Dedifferentiated amniotic fluid mesenchymal stem cell (primary cell): ENCODE measurements at regions not wholly inside any gene's neighbourhood (a gene's known extent, or its start where the extent isn't known, plus 50 kb on each side); places are given as distances from the start of the nearest gene placed in this dataset.
"Not testable (repeated sequence)": the region's sequence is repeated elsewhere in the genome, so short reads cannot be mapped to it uniquely, and the experiment has no call there.

Experiments
- DNase-seq: peaks from one replicate; pipeline ENCODE4 v3.0.0-alpha.2; 2016; ENCODE audit errors: extremely low spot score

GRCh38 chr15:79538527-79538926 lies 106.4 kb downstream of the MINAR1 start:
- DNase-seq: no peak

- no peak for DNase-seq
Observed at GRCh38 chr15:79539401-79539800, 107.3 kb downstream of the MINAR1 start.

GRCh38 chr15:79540551-79540950 lies 108.4 kb downstream of the MINAR1 start:
- no peak for DNase-seq

- no peak for DNase-seq
Observed at GRCh38 chr15:79541196-79541595, 109.1 kb downstream of the MINAR1 start.

GRCh38 chr15:79543097-79543496 lies 111.0 kb downstream of the MINAR1 start:
- DNase-seq: no peak

- no peak for DNase-seq
Observed at GRCh38 chr15:79549196-79549595, 117.1 kb downstream of the MINAR1 start.

GRCh38 chr15:79560384-79560783 lies 128.2 kb downstream of the MINAR1 start:
- no peak for DNase-seq

GRCh38 chr15:79561982-79562381 lies 129.8 kb downstream of the MINAR1 start:
- no peak for DNase-seq

GRCh38 chr15:79562403-79562815 lies 130.3 kb downstream of the MINAR1 start:
- no peak for DNase-seq

- no peak for DNase-seq
Observed at GRCh38 chr15:79562899-79563298, 130.8 kb downstream of the MINAR1 start.

- DNase-seq: no peak
Observed at GRCh38 chr15:79570004-79570403, 137.9 kb downstream of the MINAR1 start.

GRCh38 chr15:79572691-79573404 lies 140.7 kb downstream of the MINAR1 start:
- DNase-seq: no peak

- DNase-seq: not testable (repeated sequence)
Observed at GRCh38 chr15:79574431-79575273, 142.5 kb downstream of the MINAR1 start.

GRCh38 chr15:79582650-79583049 lies 150.5 kb downstream of the MINAR1 start:
- DNase-seq: no peak

- DNase-seq: no peak
Observed at GRCh38 chr15:79592126-79592525, 160.0 kb downstream of the MINAR1 start.

GRCh38 chr15:79593119-79593869 lies 161.2 kb downstream of the MINAR1 start:
- no peak for DNase-seq

- DNase-seq: no peak
Observed at GRCh38 chr15:79595306-79595705, 163.2 kb downstream of the MINAR1 start.

GRCh38 chr15:79595995-79596622 lies 164.0 kb downstream of the MINAR1 start:
- no peak for DNase-seq

- DNase-seq: no peak
Observed at GRCh38 chr15:79598639-79599038, 166.5 kb downstream of the MINAR1 start.

- DNase-seq: no peak
Observed at GRCh38 chr15:79601405-79602086, 169.4 kb downstream of the MINAR1 start.

GRCh38 chr15:79602180-79602579 lies 170.0 kb downstream of the MINAR1 start:
- no peak for DNase-seq
